ENCODE measurements at regions not wholly inside any gene's neighbourhood (a gene's known extent, or its start where the extent isn't known, plus 50 kb on each side); places are given as distances from the start of the nearest gene placed in this dataset.

DNA sequence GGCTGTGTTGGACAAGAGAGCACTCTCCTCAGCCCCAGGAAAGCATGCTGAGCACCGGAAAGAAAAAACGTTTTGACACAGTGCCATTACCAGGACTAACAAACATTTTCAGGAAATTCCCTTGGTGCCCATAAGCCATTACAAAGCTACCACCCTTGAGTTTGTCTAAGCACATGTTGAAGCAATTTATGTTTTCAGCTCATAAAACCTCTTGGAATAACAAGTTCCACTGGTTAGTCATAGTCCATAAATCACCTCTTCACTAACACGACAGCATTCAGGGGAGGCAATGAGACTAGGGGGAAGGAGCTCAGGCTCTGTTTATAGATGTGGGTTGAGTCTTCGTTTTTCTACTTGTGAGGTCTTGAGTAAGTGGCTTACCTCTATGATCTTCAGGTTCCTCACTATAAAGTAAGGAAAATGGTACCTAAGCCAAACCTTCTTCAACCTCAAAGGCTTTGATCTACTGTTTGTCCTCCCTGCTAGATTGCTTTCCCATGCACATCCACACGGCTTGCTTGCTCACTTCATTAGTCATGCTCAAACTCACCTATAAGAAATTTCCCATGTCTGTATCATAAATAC is 65.4 kb downstream of the DRD1 start:
- Histone ChIP-seq H3K27me3 (ENCODE audit: control insufficient read depth in 5 of 5, insufficient read depth in 4 of 5, low read length in 5 of 5) (peaks cover 0 to 5% (median 0%) of the 10 kb centered on the region in 5 donors), H3K4me3 (ENCODE audit: low read depth in 1 of 5, low read length in 5 of 5) (no peak overlapping the region), H3K27ac (ENCODE audit: low read depth, low read length) (no peak overlapping the region)

DNA sequence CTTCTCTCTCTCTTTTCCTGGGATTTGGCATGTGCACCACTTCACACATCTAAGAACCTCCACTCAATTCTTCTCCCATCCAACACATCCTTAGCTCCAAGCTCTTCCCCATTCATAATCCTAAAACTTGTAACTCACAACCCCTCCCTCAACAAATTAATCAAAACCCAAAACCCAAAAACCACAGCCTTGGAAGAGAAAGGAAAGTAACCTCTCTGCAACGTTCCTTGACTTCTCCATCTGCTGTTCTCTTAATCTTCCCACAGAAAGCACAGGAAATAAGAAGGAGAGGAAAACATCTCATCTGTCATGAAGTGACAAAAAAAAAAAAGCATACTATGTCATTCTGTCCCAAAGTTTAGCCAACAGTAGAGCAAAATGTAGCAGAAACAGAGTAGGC is 66.2 kb downstream of the DRD1 start:
- Histone ChIP-seq H3K4me3 (ENCODE audit: low read depth in 1 of 5, low read length in 5 of 5) (no peak overlapping the region), H3K27me3 (ENCODE audit: control insufficient read depth in 5 of 5, insufficient read depth in 4 of 5, low read length in 5 of 5) (peaks cover 0 to 5% (median 0%) of the 10 kb centered on the region in 5 donors)

More for the DNA sequence above, 65.4 kb downstream of the DRD1 start:
- H3K4me1 ChIP-seq (ENCODE audit: control insufficient read depth in 5 of 5, insufficient read depth in 5 of 5, low read length in 5 of 5): no peaks in the 10 kb centered on the region
- H3K9me3 ChIP-seq (ENCODE audit: control insufficient read depth in 5 of 5, low read length in 5 of 5): no peaks in the 10 kb centered on the region
- H3K36me3 ChIP-seq (ENCODE audit: control insufficient read depth in 5 of 5, insufficient read depth in 5 of 5, low read length in 5 of 5): no peaks in the 10 kb centered on the region
- H3K9ac ChIP-seq (ENCODE audit: low read length in 5 of 5): no peak overlapping the region

DNA sequence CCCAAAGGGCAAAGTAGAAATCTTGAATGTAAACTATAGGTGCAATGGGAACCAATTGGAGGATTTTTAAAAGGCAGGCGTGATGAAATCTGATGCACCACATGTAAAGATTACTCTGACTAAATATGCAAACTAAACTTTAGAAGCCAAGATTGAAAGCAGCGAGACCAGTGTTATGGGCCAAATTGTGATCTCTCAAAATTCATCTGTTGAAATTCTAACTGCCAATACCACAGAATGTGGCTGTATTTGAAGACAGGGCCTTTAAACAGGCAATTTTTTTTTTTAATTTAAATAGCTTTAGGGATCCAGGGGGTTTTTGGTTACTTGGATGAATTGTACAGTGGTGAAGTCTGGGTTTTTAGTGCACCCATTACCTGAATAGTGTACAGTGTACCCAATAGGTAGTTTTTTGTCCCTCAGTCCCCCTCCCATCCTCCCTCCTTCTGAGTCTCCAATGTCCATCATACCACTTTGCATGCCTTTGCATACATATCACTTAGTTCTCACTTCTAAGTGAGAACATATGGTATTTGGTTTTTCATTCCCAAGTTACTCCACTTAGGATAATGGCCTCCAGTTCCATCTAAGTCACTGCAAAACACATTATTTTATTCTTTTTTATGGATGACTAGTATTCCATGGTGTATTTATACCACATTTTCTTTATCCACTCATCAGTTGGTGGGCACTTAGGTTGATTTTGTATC is 69.7 kb downstream of the DRD1 start:
- H3K9me3 ChIP-seq (ENCODE audit: control insufficient read depth in 5 of 5, low read length in 5 of 5): no peaks in the 10 kb centered on the region
- no peak overlapping the region for H3K4me3 ChIP-seq (ENCODE audit: low read depth in 1 of 5, low read length in 5 of 5)
- H3K36me3 ChIP-seq (ENCODE audit: control insufficient read depth in 5 of 5, insufficient read depth in 5 of 5, low read length in 5 of 5): no peaks in the 10 kb centered on the region
- no peak overlapping the region for H3K27ac ChIP-seq (ENCODE audit: low read depth, low read length)
- H3K4me1 ChIP-seq (ENCODE audit: control insufficient read depth in 5 of 5, insufficient read depth in 5 of 5, low read length in 5 of 5): no peaks in the 10 kb centered on the region
- H3K9ac ChIP-seq (ENCODE audit: low read length in 5 of 5): no peak overlapping the region
- peaks cover 0 to 5% (median 0%) of the 10 kb centered on the region in 5 donors for H3K27me3 ChIP-seq (ENCODE audit: control insufficient read depth in 5 of 5, insufficient read depth in 4 of 5, low read length in 5 of 5)

More for the DNA sequence above, 66.2 kb downstream of the DRD1 start:
- H3K9me3 ChIP-seq (ENCODE audit: control insufficient read depth in 5 of 5, low read length in 5 of 5): no peaks in the 10 kb centered on the region
- no peaks in the 10 kb centered on the region for H3K36me3 ChIP-seq (ENCODE audit: control insufficient read depth in 5 of 5, insufficient read depth in 5 of 5, low read length in 5 of 5)
- H3K27ac ChIP-seq (ENCODE audit: low read depth, low read length): no peak overlapping the region
- H3K4me1 ChIP-seq (ENCODE audit: control insufficient read depth in 5 of 5, insufficient read depth in 5 of 5, low read length in 5 of 5): no peaks in the 10 kb centered on the region
- H3K9ac ChIP-seq (ENCODE audit: low read length in 5 of 5): no peak overlapping the region

DNA sequence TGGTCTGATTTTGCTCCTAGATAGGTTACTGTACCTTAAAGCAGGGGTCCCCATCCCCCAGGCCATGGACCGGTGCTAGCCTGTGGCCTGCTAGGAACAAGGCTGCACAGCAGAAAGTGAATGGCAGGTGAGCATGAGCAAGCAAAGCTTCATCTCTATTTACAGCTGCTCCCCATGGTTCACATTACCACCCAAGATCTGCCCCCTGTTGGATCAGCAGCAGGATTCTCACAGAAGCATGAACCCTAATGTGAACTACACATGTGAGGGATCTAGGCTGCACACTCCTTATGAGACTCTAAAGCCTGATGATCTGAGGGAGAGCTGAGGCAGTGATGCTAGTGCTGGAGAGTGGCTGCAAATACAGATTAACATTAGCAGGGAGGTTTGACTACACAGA is 78.1 kb downstream of the DRD1 start:
- peaks cover 0 to 9% (median 4%) of the 10 kb centered on the region in 5 donors for H3K27me3 ChIP-seq (ENCODE audit: control insufficient read depth in 5 of 5, insufficient read depth in 4 of 5, low read length in 5 of 5)
- H3K4me3 ChIP-seq (ENCODE audit: low read depth in 1 of 5, low read length in 5 of 5): no peak overlapping the region
- H3K9me3 ChIP-seq (ENCODE audit: control insufficient read depth in 5 of 5, low read length in 5 of 5): no peaks in the 10 kb centered on the region

DNA sequence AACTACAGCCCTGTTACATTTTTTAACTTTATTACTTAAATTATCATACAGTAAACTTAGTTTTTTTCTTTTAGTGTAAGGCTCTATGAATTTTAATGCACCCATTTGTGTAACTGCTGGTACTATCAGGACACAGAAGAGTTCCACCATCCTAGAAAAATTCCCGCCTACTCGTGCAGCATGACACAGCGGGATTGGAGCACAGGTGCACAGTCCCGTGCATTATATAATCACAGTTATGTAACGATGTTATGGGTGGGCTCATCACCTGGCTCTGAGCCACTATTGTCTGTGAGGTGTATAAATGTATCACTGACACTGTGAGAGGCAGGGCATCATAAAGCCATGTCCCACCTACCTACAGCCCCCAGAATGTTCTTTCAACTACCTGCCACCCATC is 80.7 kb downstream of the DRD1 start:
- no peaks in the 10 kb centered on the region for H3K36me3 ChIP-seq (ENCODE audit: control insufficient read depth in 5 of 5, insufficient read depth in 5 of 5, low read length in 5 of 5)
- no peak overlapping the region for H3K27ac ChIP-seq (ENCODE audit: low read depth, low read length)
- H3K4me3 ChIP-seq (ENCODE audit: low read depth in 1 of 5, low read length in 5 of 5): no peak overlapping the region
- H3K9ac ChIP-seq (ENCODE audit: low read length in 5 of 5): no peak overlapping the region
- peaks cover 0 to 9% (median 4%) of the 10 kb centered on the region in 5 donors for H3K27me3 ChIP-seq (ENCODE audit: control insufficient read depth in 5 of 5, insufficient read depth in 4 of 5, low read length in 5 of 5)
- H3K9me3 ChIP-seq (ENCODE audit: control insufficient read depth in 5 of 5, low read length in 5 of 5): no peaks in the 10 kb centered on the region
- H3K4me1 ChIP-seq (ENCODE audit: control insufficient read depth in 5 of 5, insufficient read depth in 5 of 5, low read length in 5 of 5): no peaks in the 10 kb centered on the region

More for the DNA sequence above, 78.1 kb downstream of the DRD1 start:
- Histone ChIP-seq H3K4me1 (ENCODE audit: control insufficient read depth in 5 of 5, insufficient read depth in 5 of 5, low read length in 5 of 5) (no peaks in the 10 kb centered on the region), H3K9ac (ENCODE audit: low read length in 5 of 5) (no peak overlapping the region), H3K36me3 (ENCODE audit: control insufficient read depth in 5 of 5, insufficient read depth in 5 of 5, low read length in 5 of 5) (no peaks in the 10 kb centered on the region), H3K27ac (ENCODE audit: low read depth, low read length) (no peak overlapping the region)

DNA sequence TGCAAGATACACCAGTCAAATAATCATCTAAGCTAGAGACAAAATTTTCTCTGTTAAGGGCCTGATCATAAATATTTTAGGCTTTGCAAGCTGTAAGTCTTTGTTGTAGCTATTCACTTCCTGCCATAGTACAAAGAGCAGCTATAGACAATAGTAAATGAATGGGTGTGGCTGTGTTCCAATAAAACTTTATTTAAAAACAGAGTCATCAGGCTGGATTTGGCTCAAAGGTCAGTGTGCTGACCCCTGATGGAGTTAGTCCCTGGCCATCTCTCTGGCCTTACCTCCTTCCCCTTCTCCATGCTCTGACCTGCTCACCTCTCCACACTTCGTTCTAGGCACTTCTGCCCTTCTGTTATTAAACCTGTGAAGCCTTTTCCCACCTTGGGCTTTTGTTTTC is 86.0 kb downstream of the DRD1 start:
- Histone ChIP-seq H3K27me3 (ENCODE audit: control insufficient read depth in 5 of 5, insufficient read depth in 4 of 5, low read length in 5 of 5) (peaks cover 0 to 6% (median 4%) of the 10 kb centered on the region in 5 donors), H3K4me1 (ENCODE audit: control insufficient read depth in 5 of 5, insufficient read depth in 5 of 5, low read length in 5 of 5) (no peaks in the 10 kb centered on the region), H3K27ac (ENCODE audit: low read depth, low read length) (no peak overlapping the region)

DNA sequence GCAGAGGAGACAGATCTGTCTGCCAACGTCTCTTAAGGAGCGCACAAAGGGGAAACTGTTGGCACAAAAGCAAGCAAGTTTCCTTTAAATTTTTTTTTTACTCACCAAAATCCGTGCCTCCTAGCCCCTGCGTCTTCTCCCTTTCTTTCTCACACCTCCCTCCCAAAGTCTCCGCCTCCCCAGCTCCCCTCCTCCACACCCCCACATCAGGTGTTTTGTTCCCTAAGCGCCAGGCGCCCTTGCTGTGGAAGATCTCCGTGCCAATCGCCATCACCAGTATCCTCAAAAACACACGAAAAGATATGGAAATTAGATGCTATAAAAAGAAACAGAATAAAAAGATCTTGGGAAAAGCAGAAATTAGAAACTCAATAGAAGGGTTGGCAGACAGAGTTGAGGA is 87.6 kb downstream of the DRD1 start:
- no peaks in the 10 kb centered on the region for H3K9me3 ChIP-seq (ENCODE audit: control insufficient read depth in 5 of 5, low read length in 5 of 5)
- H3K27ac ChIP-seq (ENCODE audit: low read depth, low read length): no peak overlapping the region
- no peak overlapping the region for H3K9ac ChIP-seq (ENCODE audit: low read length in 5 of 5)
- peaks cover 0 to 4% (median 2%) of the 10 kb centered on the region in 5 donors for H3K27me3 ChIP-seq (ENCODE audit: control insufficient read depth in 5 of 5, insufficient read depth in 4 of 5, low read length in 5 of 5)
- no peaks in the 10 kb centered on the region for H3K36me3 ChIP-seq (ENCODE audit: control insufficient read depth in 5 of 5, insufficient read depth in 5 of 5, low read length in 5 of 5)
- peaks cover 0 to under 1% (median 0%) of the 10 kb centered on the region in 5 donors for H3K4me1 ChIP-seq (ENCODE audit: control insufficient read depth in 5 of 5, insufficient read depth in 5 of 5, low read length in 5 of 5)
- H3K4me3 ChIP-seq (ENCODE audit: low read depth in 1 of 5, low read length in 5 of 5): no peak overlapping the region

More for the DNA sequence above, 86.0 kb downstream of the DRD1 start:
- H3K9me3 ChIP-seq (ENCODE audit: control insufficient read depth in 5 of 5, low read length in 5 of 5): no peaks in the 10 kb centered on the region
- H3K9ac ChIP-seq (ENCODE audit: low read length in 5 of 5): no peak overlapping the region
- no peaks in the 10 kb centered on the region for H3K36me3 ChIP-seq (ENCODE audit: control insufficient read depth in 5 of 5, insufficient read depth in 5 of 5, low read length in 5 of 5)
- no peak overlapping the region for H3K4me3 ChIP-seq (ENCODE audit: low read depth in 1 of 5, low read length in 5 of 5)

DNA sequence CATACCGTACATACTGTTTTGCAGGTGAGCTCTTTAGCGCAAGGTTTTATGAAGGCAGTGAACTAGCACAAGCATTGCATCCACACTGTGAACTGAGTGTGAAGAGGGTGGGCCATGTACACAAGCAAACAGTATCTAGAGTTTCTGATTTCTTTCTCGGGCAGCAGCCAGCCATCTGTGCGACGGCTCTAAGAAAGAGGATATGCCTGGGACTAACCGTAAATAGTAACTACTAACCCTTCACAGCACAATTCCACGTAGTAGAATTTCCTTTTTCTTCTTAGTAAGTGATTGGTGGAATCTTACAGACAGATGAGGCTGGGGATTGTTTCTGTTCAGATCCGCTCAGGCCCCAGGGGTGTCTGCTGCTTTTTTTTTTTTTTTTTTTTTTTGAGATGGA is 89.0 kb downstream of the DRD1 start:
- Histone ChIP-seq H3K27me3 (ENCODE audit: control insufficient read depth in 5 of 5, insufficient read depth in 4 of 5, low read length in 5 of 5) (peaks cover 0 to 4% (median 2%) of the 10 kb centered on the region in 5 donors), H3K27ac (ENCODE audit: low read depth, low read length) (no peak overlapping the region), H3K36me3 (ENCODE audit: control insufficient read depth in 5 of 5, insufficient read depth in 5 of 5, low read length in 5 of 5) (no peaks in the 10 kb centered on the region), H3K4me1 (ENCODE audit: control insufficient read depth in 5 of 5, insufficient read depth in 5 of 5, low read length in 5 of 5) (peaks cover 0 to 7% (median 0%) of the 10 kb centered on the region in 5 donors), H3K9ac (ENCODE audit: low read length in 5 of 5) (no peak overlapping the region), H3K4me3 (ENCODE audit: low read depth in 1 of 5, low read length in 5 of 5) (no peak overlapping the region), H3K9me3 (ENCODE audit: control insufficient read depth in 5 of 5, low read length in 5 of 5) (no peaks in the 10 kb centered on the region)

DNA sequence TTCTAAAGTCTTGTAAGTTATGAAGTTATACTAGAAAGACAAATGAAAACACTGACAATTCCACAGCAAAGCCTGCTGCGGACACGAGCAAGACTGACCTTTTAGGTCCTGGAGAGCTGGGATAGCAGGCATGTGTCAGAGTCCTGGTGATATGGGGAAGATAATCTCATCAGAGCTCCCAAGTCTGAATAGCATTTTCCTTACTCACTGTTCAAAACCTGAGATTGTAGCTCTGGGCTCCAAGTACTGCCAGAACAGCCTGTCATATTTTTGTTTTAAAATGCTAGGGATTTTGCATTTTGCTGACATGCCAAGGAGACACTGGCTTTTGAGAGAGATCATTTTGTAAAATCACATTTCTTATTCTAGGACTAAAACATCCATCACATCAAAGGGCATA is 90.1 kb downstream of the DRD1 start:
- Histone ChIP-seq H3K27me3 (ENCODE audit: control insufficient read depth in 5 of 5, insufficient read depth in 4 of 5, low read length in 5 of 5) (peaks cover 0 to 6% (median 3%) of the 10 kb centered on the region in 5 donors), H3K27ac (ENCODE audit: low read depth, low read length) (no peak overlapping the region), H3K9ac (ENCODE audit: low read length in 5 of 5) (no peak overlapping the region), H3K36me3 (ENCODE audit: control insufficient read depth in 5 of 5, insufficient read depth in 5 of 5, low read length in 5 of 5) (no peaks in the 10 kb centered on the region), H3K4me1 (ENCODE audit: control insufficient read depth in 5 of 5, insufficient read depth in 5 of 5, low read length in 5 of 5) (peaks cover 0 to 7% (median 0%) of the 10 kb centered on the region in 5 donors), H3K9me3 (ENCODE audit: control insufficient read depth in 5 of 5, low read length in 5 of 5) (no peaks in the 10 kb centered on the region), H3K4me3 (ENCODE audit: low read depth in 1 of 5, low read length in 5 of 5) (no peak overlapping the region)

DNA sequence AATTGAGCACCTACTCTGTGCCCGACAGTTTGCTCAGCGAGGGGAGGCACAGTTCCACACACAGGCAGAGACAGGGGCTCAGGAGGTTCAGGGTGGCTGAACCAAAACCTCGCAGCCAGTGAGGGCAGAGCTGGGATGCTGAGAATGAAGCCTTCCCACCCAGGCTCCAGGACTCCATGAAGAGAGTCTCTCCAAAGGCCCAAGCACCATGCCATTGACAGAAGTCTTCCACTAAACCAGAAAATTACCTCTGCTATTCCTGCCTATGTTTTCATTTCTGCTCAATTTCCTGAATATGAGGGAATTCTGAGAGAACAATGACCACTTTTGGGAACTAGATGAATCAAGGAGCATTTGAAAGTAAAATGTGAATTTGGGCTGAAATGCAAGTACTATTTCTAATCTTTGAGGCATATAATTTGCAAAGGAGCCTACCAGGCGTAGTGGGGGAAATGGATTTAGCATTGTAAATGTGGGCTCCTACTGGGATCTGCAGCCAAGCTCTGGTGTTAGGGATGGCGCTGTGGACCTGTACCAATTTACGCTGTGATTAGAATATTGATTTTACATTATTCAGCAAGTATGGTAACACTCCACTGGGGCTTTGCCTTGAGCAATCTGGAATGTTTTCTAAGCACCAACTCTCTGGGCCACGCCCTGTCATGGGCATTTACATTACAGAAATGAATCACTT is 91.9 kb downstream of the DRD1 start:
- H3K9ac ChIP-seq (ENCODE audit: low read length in 5 of 5): no peak overlapping the region
- peaks cover 0 to 7% (median 0%) of the 10 kb centered on the region in 5 donors for H3K4me1 ChIP-seq (ENCODE audit: control insufficient read depth in 5 of 5, insufficient read depth in 5 of 5, low read length in 5 of 5)
- peaks cover 0 to 6% (median 3%) of the 10 kb centered on the region in 5 donors for H3K27me3 ChIP-seq (ENCODE audit: control insufficient read depth in 5 of 5, insufficient read depth in 4 of 5, low read length in 5 of 5)
- no peak overlapping the region for H3K27ac ChIP-seq (ENCODE audit: low read depth, low read length)
- no peaks in the 10 kb centered on the region for H3K36me3 ChIP-seq (ENCODE audit: control insufficient read depth in 5 of 5, insufficient read depth in 5 of 5, low read length in 5 of 5)
- no peak overlapping the region for H3K4me3 ChIP-seq (ENCODE audit: low read depth in 1 of 5, low read length in 5 of 5)
- no peaks in the 10 kb centered on the region for H3K9me3 ChIP-seq (ENCODE audit: control insufficient read depth in 5 of 5, low read length in 5 of 5)
